Adrenal gland (tissue), 9 donors: ENCODE measurements at regions not wholly inside any gene's neighbourhood (a gene's known extent, or its start where the extent isn't known, plus 50 kb on each side); places are given as distances from the start of the nearest gene placed in this dataset.

Source experiments
- DNase-seq, 7 donors: peaks; one replicate each; pipeline ENCODE4 v3.0.0-alpha.2; 2019 to 2020
- H3K27ac ChIP-seq, 5 donors: fragments of 200-600 bp; sonication (generic) in 4 of 5; 1 replicate in 3 of 5; 2 replicates in 2 of 5; pipeline versions ENCODE4 v1.5.1 to v1.8.0; 2016 to 2020; ENCODE audit warnings: mild to moderate bottlenecking in 1 of 5
- H3K27me3 ChIP-seq: fragments of 200-600 bp; 2 replicates; pipeline ENCODE4 v1.8.0; 2021
- H3K36me3 ChIP-seq, 2 donors: fragments of 200-600 bp; replicated peaks in 1 of 2; 1 replicate in 1 of 2; 2 replicates in 1 of 2; pipeline versions ENCODE4 v1.5.1 to v1.8.0; 2018 to 2022
- H3K4me1 ChIP-seq, 2 donors: fragments of 200-600 bp; replicated peaks in 1 of 2; 1 replicate in 1 of 2; 2 replicates in 1 of 2; pipeline versions ENCODE4 v1.5.1 to v1.8.0; 2018 to 2021
- H3K4me3 ChIP-seq, 4 donors: fragments of 200-600 bp; sonication (generic) in 3 of 4; one replicate each; pipeline ENCODE4 v1.5.1; 2016 to 2018
- H3K9me3 ChIP-seq, 3 donors: fragments of 200-600 bp; sonication (generic) in 1 of 3; replicated peaks in 1 of 3; 1 replicate in 2 of 3; 2 replicates in 1 of 3; pipeline versions ENCODE4 v1.5.1 to v1.8.0; 2016 to 2021
- CTCF ChIP-seq, 6 experiments: fragments of 450-650 bp in 4 of 6; fragments of 200-600 bp in 2 of 6; sonication (generic) in 1 of 6; IDR thresholded peaks; 1 replicate in 5 of 6; 2 replicates in 1 of 6; pipeline versions ENCODE4 v1.5.1 to v1.8.0; 2016 to 2021; ENCODE audit warnings: antibody characterized with exemption in 6 of 6, mild to moderate bottlenecking in 2 of 6, moderate library complexity in 1 of 6
- POLR2A ChIP-seq, 2 donors: fragments of 450-650 bp; IDR thresholded peaks; one replicate each; pipeline ENCODE4 v1.6.1; 2017; ENCODE audit warnings: antibody characterized with exemption in 2 of 2, mild to moderate bottlenecking in 2 of 2, moderate library complexity in 1 of 2
- WGBS, 4 donors: extraction: QIAGEN DNeasy Blood & Tissue Kit in 2 of 4; methylation state at CpG; one replicate each; pipeline versions ENCODE4 v1.1.5 to v1.1.7; 2013 to 2017; 5-methylcytosine and 5-hydroxymethylcytosine counted together
- intact Hi-C, 2 donors: fragments of 100-400 bp; cut with DNase I; formaldehyde crosslinking; loops; one replicate each; pipeline versions ENCODE4 v1.14.1 to v1.15.0; 2022 to 2023
- donor health status: healthy with polysubstance abuse.
- donor health status: Bipolar disorder and iron deficiency.
- donor health status: DM: yes; HTN: yes; CAD: no.
- donor health status: DM: no; HTN: no; CAD: no.
- donor health status: DM: no; HTN: no; CAD: no.

GRCh38 chr3:35198857-35199256 lies 440.5 kb upstream of the ARPP21 start:
- WGBS, 4 donors, result 81 to 93% (median 84%) methylated on average over 3 of the region's 3 CpGs
- DNase-seq, result no peak

GRCh38 chr3:35200056-35200455 lies 439.3 kb upstream of the ARPP21 start:
- intact Hi-C loops, result no loop called here

More at GRCh38 chr3:35198857-35199256, 440.5 kb upstream of the ARPP21 start:
- Histone ChIP-seq H3K4me1 (no peaks in the 10 kb centered on the region), H3K27me3 (no peaks in the 10 kb centered on the region), H3K36me3 (no peaks in the 10 kb centered on the region), H3K27ac (no peak overlapping the region), H3K9me3 (no peaks in the 10 kb centered on the region), H3K4me3 (no peak overlapping the region)
- TF ChIP-seq CTCF (IDR thresholded peaks at IDR 0.05) (no peak), POLR2A (IDR thresholded peaks at IDR 0.05) (no peak)
- intact Hi-C loops, result no loop called here

GRCh38 chr3:35201211-35201610 lies 438.1 kb upstream of the ARPP21 start:
- Histone ChIP-seq H3K9me3 (no peaks in the 10 kb centered on the region), H3K4me1 (no peaks in the 10 kb centered on the region), H3K27me3 (no peaks in the 10 kb centered on the region), H3K27ac (no peak overlapping the region), H3K36me3 (no peaks in the 10 kb centered on the region), H3K4me3 (no peak overlapping the region)
- no peak for DNase-seq
- WGBS, 4 donors, result 64 to 74% (median 72%) methylated on average over 2 of the region's 2 CpGs
- intact Hi-C loops, result no loop called here
- TF ChIP-seq CTCF (IDR thresholded peaks at IDR 0.05) (no peak), POLR2A (IDR thresholded peaks at IDR 0.05) (no peak)

More at GRCh38 chr3:35200056-35200455, 439.3 kb upstream of the ARPP21 start:
- no peak overlapping the region for H3K27ac ChIP-seq
- no peak overlapping the region for H3K4me3 ChIP-seq
- H3K36me3 ChIP-seq, result no peaks in the 10 kb centered on the region
- H3K9me3 ChIP-seq, result no peaks in the 10 kb centered on the region
- TF ChIP-seq POLR2A (IDR thresholded peaks at IDR 0.05), result no peak
- no peaks in the 10 kb centered on the region for H3K4me1 ChIP-seq
- DNase-seq, result no peak
- no peaks in the 10 kb centered on the region for H3K27me3 ChIP-seq

- TF ChIP-seq POLR2A (IDR thresholded peaks at IDR 0.05), result no peak
- TF ChIP-seq CTCF (IDR thresholded peaks at IDR 0.05), result no peak
- Histone ChIP-seq H3K27me3 (no peaks in the 10 kb centered on the region), H3K4me3 (no peak overlapping the region), H3K27ac (no peak overlapping the region), H3K9me3 (no peaks in the 10 kb centered on the region), H3K4me1 (no peaks in the 10 kb centered on the region), H3K36me3 (no peaks in the 10 kb centered on the region)
- intact Hi-C loops, result no loop called here
- 81 to 90% (median 88%) methylated on average over 14 to 31 of the region's 31 CpGs for WGBS, 4 donors
- no peak for DNase-seq
Observed at GRCh38 chr3:35215525-35216500, 423.5 kb upstream of the ARPP21 start.
